ENCODE measurements at regions not wholly inside any gene's neighbourhood (a gene's known extent, or its start where the extent isn't known, plus 50 kb on each side); places are given as distances from the start of the nearest gene placed in this dataset.
A peak's percentile ranks its signal among the peaks of the same experiment; 100 is the strongest.

DNA sequence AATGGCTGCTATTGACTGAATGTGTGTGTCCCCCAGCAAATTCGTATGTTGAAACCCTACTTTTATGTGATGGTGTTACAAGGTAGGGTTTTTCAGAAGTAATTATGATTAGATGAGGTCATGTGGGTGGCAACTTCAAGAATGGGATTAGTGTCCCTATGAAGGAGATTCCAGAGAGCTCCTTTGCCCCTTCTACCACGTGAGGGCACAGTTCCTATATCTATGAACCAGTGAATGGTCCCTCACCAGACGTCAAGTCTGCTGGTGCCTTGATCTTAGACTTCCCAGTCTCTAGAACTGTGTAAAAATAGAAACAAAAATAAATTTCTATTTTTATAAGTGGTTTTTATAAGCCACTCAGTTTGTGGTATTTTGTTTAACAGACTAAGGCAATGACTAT lies 1137.6 kb upstream of the IGFBP7 start:
- TF ChIP-seq, protein P1, sequence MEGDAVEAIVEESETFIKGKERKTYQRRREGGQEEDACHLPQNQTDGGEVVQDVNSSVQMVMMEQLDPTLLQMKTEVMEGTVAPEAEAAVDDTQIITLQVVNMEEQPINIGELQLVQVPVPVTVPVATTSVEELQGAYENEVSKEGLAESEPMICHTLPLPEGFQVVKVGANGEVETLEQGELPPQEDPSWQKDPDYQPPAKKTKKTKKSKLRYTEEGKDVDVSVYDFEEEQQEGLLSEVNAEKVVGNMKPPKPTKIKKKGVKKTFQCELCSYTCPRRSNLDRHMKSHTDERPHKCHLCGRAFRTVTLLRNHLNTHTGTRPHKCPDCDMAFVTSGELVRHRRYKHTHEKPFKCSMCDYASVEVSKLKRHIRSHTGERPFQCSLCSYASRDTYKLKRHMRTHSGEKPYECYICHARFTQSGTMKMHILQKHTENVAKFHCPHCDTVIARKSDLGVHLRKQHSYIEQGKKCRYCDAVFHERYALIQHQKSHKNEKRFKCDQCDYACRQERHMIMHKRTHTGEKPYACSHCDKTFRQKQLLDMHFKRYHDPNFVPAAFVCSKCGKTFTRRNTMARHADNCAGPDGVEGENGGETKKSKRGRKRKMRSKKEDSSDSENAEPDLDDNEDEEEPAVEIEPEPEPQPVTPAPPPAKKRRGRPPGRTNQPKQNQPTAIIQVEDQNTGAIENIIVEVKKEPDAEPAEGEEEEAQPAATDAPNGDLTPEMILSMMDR (conservative IDR thresholded peaks at IDR 0.05; ENCODE audit: low read depth, low read length) = peak; percentile 55
- TF ChIP-seq EZH2phosphoT487 (IDR thresholded peaks at IDR 0.05; ENCODE audit: borderline replicate concordance, low read length) = no peak

Measured in PC-3 (cell line).